ENCODE measurements at regions not wholly inside any gene's neighbourhood (a gene's known extent, or its start where the extent isn't known, plus 50 kb on each side); places are given as distances from the start of the nearest gene placed in this dataset.
A peak's percentile ranks its signal among the peaks of the same experiment; 100 is the strongest.

- TF ChIP-seq CTCF (IDR thresholded peaks at IDR 0.05; ENCODE audit: borderline replicate concordance): no peak
- Histone ChIP-seq H3K4me3 (no peak overlapping the region), H3K4me1 (peaks cover 5% of the 10 kb centered on the region), H3K36me3 (no peaks in the 10 kb centered on the region), H3K9me3 (replicated peaks) (no peaks in the 10 kb centered on the region), H3K27ac (replicated peaks) (no peak overlapping the region), H3K27me3 (ENCODE audit: low read depth) (no peaks in the 10 kb centered on the region)
- intact Hi-C loops (cut with micrococcal nuclease): no loop called here
- no peak for DNase-seq
Observed at GRCh38 chr13:90185734-90186133, 1161.8 kb upstream of the MIR17HG start.

GRCh38 chr13:90187478-90188350 is 1159.8 kb upstream of the MIR17HG start:
- H3K27ac ChIP-seq (replicated peaks): no peak overlapping the region
- DNase-seq: no peak
- intact Hi-C loops (cut with micrococcal nuclease): no loop called here
- no peaks in the 10 kb centered on the region for H3K9me3 ChIP-seq (replicated peaks)
- H3K4me3 ChIP-seq: no peak overlapping the region
- peaks cover 5% of the 10 kb centered on the region for H3K4me1 ChIP-seq
- no peaks in the 10 kb centered on the region for H3K36me3 ChIP-seq
- H3K27me3 ChIP-seq (ENCODE audit: low read depth): no peaks in the 10 kb centered on the region
- no peak for TF ChIP-seq CTCF (IDR thresholded peaks at IDR 0.05; ENCODE audit: borderline replicate concordance)

GRCh38 chr13:90188351-90188636 is 1159.2 kb upstream of the MIR17HG start:
- H3K27me3 ChIP-seq (ENCODE audit: low read depth): no peaks in the 10 kb centered on the region
- no peak for DNase-seq
- H3K9me3 ChIP-seq (replicated peaks): no peaks in the 10 kb centered on the region
- H3K27ac ChIP-seq (replicated peaks): no peak overlapping the region
- no peaks in the 10 kb centered on the region for H3K36me3 ChIP-seq
- no peak overlapping the region for H3K4me3 ChIP-seq
- TF ChIP-seq CTCF (IDR thresholded peaks at IDR 0.05; ENCODE audit: borderline replicate concordance): no peak
- intact Hi-C loops (cut with micrococcal nuclease): no loop called here
- H3K4me1 ChIP-seq: peaks cover 5% of the 10 kb centered on the region

- no peak for DNase-seq
- peaks cover 15% of the 10 kb centered on the region for H3K9me3 ChIP-seq (replicated peaks)
- intact Hi-C loops (cut with micrococcal nuclease): no loop called here
- H3K4me1 ChIP-seq: peaks cover 21% of the 10 kb centered on the region
- H3K36me3 ChIP-seq: no peaks in the 10 kb centered on the region
- H3K4me3 ChIP-seq: no peak overlapping the region
- H3K27ac ChIP-seq (replicated peaks): no peak overlapping the region
- no peak for TF ChIP-seq CTCF (IDR thresholded peaks at IDR 0.05; ENCODE audit: borderline replicate concordance)
- H3K27me3 ChIP-seq (ENCODE audit: low read depth): no peaks in the 10 kb centered on the region
Observed at GRCh38 chr13:90197722-90198121, 1149.8 kb upstream of the MIR17HG start.

GRCh38 chr13:90201202-90201601 is 1146.3 kb upstream of the MIR17HG start:
- H3K9me3 ChIP-seq (replicated peaks): no peaks in the 10 kb centered on the region
- DNase-seq: no peak
- H3K27ac ChIP-seq (replicated peaks): peak overlapping the region; percentile 39
- H3K36me3 ChIP-seq: no peaks in the 10 kb centered on the region
- intact Hi-C loops (cut with micrococcal nuclease): no loop called here
- peaks cover 21% of the 10 kb centered on the region for H3K4me1 ChIP-seq
- no peak for TF ChIP-seq CTCF (IDR thresholded peaks at IDR 0.05; ENCODE audit: borderline replicate concordance)
- H3K27me3 ChIP-seq (ENCODE audit: low read depth): no peaks in the 10 kb centered on the region
- no peak overlapping the region for H3K4me3 ChIP-seq

Data from left ventricle myocardium inferior (tissue), 1 donor.